HG03066 (cell line): ENCODE measurements at regions not wholly inside any gene's neighbourhood (a gene's known extent, or its start where the extent isn't known, plus 50 kb on each side); places are given as distances from the start of the nearest gene placed in this dataset.
A peak's percentile ranks its signal among the peaks of the same experiment; 100 is the strongest.
"Not testable (repeated sequence)": the region's sequence is repeated elsewhere in the genome, so short reads cannot be mapped to it uniquely, and the experiment has no call there.

Source experiments
- ATAC-seq: cut with Tn5 transposase; IDR thresholded peaks from one replicate; pipeline ENCODE4 v1.9.1; 2021; ENCODE audit warnings: low read depth; ENCODE audit not compliant: unreplicated experiment

DNA sequence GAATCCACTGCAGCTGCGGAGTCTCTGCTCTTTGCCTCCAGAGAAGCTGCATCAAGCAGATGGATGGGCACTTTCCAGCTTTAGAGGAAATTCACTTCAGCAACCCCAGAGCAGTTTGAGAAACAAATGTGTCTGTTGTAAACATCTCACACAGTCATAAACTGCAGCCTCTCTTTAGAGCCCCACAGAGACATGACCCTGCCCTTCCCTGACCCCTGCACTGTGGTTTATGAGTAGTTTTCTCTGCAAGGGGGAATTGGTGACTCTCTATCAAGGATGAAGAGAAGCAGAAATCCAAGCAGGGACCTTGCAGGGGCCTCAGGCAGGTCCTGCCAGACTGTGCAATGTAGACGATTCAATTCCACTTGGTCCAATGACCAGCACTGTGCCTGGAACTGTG is 160.2 kb downstream of the SH2D4B start:
- ATAC-seq, result no peak

DNA sequence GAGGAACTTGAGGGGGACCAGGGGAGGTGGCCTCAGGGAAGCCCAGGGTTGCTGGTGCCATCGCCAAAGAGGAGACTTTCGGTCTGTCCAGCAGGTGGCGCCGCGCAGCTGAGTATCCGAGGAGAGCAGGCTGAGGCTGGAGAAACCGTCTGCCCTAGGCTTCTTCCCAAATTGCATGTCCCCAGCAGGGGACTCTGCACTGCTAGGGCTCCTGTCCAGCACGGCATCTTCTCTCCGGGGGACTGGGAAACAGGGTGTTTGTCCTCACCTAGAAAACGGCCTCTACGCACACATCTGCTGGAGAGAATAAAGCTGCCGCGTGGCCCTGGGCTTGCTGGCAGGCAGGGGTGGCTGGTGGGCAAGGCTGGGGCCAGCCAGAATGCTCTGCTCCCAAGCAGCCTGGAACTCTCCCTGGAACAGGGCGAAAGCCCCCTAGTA is 161.9 kb downstream of the SH2D4B start:
- ATAC-seq, result peak; percentile 89

DNA sequence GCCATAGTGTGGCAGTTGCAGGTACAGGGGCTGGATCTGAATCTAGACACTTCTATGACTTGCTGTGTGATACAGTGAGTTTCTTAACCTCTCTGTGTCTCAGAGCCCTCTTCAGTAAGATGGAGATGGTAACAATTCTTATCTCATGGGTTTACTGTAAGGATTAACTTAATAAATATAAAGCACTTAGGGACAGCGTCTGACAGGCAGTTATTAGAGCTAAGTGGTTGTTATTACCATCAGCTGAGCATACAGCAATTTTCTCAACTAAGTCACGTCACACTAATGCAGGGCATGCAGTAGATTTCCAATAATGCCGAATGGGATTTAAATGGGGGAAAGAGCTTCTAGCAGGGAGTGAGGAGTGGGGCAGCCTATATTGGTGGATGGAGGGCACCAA is 162.6 kb downstream of the SH2D4B start:
- no peak for ATAC-seq

DNA sequence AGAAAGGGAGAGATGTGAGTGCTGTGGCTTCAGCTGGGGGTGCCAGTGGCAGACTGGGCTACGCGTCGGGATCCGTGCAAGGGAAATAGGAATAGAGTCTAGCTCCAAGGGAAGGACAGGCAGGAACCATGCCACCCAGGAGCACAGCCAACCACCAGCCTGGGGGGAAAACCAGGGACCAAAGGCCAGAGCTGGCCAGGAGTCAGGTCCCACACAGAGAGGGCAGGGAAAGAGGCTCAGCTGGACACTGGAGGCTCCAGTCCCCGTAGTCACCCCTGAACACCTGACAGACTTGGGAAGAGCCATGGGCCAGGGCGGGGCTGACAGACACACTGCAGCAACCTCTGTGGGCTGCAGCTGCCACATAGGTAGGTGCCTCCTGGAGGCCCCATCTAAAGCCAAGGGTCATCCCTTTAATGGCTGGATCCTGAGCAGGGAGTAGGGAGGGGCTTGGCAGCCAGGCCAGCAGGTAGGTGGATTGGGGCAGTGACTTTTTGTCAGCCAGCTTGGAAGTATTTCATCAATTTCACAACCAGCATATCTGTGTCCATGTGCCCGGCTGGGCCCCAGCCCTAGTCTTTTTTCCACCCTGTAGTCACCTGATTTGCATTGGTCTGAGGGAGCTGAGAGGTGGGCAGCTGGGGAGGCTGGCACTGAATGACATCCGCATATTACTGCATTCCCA is 163.2 kb downstream of the SH2D4B start:
- no peak for ATAC-seq

DNA sequence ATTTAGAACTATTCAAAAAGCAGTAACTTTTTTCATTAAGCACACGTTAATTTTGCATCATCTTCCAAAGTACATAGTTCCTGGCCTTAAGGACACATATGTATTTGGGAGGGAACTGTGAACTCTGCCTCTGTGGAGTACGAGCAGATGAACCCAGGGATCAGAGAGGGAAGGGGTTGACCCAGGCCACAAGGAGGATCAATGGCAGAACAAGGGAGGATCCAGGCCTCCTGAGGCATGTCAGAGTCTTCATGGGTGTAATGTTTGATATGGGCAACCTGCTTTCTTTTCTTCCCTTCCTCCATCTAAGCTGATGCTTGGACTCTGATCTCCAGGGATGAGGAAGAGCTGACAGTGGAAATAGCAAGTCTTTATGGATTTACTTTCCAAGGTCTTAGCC is 164.0 kb downstream of the SH2D4B start:
- no peak for ATAC-seq

DNA sequence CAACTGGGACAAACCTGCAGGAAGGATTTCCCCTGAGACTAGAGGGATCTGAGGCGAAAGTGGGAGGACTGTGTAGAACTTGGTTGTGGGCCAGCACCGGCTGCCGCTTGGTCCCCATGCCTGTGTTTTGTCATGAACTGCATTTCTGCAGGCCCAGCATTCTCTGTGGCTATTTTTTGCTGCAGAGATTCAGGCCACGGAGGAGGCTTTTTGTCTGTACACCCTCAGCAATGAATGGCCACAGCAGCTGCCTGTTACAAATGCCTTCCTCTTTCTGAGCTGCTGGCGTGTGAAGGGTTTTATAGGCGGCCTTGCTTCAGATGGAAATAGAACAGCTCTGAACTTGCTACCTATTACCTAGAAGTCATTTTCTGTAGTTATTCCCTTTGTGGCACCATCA is 164.4 kb downstream of the SH2D4B start:
- no peak for ATAC-seq

DNA sequence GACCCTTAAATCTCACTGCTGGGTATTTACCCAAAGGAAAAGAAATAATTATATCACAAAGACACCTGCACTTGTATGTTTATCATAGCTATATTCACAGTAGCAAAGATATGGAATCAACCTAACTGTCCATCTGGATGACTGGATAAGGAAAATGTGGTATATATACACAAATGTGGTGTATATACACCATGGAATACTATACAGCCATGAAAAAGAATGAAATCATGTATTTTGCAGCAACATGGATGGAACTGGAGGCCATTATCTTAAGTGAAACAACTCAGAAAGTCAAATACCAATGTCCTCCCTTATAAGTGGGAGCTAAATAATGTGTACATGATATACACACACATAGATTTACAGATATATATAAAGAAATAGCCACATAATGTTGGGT is 168.2 kb downstream of the SH2D4B start:
- ATAC-seq, result no peak

DNA sequence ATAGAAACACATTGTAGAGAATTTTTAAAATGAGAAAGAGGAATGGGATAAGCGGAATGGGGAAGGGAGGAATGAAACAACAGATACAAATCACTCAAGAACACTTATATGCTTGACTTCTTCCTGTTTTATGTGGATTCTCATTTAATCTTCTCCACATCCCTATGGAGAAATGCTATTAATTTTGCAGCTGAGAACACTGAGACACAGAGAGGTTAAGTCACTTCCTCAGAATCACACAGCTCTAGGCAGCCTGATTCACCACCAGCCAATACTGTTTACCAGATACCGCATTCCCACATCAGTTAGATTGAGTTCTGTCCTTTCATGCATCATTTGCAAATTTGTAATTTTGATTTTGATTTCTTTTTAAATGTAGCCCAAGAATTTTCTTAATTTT is 170.5 kb downstream of the SH2D4B start:
- no peak for ATAC-seq

DNA sequence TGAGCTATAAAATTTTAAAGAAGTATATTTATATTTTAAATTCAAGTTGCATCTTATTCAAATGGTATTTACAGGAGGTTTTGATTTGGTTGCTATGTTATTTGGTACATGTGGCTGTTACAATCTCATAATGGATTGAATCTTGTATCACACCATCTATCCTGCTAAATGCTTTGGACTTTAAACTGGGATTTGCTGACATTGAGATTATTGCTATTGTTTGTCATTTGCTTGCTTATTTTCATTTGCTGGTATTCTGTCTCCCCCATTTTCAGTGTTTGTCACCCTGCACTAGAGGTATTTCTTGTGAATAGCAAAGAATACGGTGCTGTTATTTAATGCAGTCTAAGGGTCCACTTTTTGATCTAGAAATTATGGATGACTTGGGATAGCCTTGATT is 171.1 kb downstream of the SH2D4B start:
- no peak for ATAC-seq

DNA sequence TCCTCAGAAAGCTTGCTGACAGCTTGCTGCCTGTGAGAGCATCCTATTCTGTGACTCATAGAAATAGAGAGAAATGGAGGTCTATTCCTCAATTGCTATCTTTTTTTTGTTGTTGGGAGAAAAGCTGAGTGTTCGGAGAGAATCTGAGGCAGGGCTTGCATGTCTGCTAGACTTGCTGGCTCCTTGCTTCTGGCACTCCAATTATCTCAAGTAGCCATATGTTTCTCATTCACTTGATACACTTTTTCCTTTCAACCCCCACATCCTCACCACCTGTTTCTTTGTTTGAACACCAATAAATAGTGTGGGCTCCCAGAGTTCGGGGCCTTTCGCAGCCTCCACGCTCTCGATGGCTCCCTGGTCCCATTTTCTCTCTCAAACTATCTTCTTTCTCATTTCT is 172.2 kb downstream of the SH2D4B start:
- ATAC-seq, result no peak

DNA sequence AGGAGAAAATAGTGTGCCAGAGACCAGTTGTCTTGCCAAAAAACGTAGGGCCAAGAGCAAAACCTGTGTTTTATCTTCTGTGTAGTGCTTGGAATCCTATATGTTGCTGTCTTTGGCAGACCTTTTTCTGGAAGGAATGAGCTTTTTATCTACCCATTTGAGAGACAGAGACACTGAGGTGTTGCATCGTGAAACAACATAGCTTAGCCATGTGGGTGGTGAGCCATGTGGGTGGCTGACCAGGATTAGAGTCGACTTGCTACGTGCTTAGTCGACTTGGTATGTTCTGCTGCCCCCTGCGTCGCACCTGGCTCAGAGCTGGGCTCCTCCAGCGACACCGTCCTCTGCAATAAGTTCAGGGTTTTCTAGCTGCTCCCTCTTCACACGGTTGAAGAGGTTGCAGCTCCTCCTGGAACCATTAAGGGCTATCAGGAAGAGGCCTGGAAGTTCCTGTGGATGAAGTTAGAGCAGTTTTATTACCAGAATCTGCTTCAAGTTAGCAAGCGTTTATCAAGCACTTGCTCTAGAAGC is 175.8 kb downstream of the SH2D4B start:
- ATAC-seq, result no peak

DNA sequence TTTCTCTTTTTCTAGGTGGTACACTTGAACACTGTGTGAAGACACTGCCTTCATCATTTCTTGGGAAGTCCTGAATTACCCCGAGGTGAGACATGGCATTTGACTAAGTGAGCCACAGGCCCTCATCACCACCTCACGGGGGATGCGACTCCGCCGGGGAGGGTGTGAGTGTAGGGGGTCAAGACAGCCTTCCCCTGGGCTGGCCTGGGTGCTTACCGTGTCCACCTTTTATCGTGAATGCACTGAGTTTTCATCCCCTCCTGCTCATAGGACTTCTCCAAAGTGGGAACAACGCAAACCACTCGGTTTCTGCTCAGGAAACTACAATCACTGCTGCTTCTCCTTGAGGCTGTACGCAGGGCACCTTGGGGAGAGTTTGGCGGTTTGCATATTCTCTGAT is 176.9 kb downstream of the SH2D4B start:
- no peak for ATAC-seq

DNA sequence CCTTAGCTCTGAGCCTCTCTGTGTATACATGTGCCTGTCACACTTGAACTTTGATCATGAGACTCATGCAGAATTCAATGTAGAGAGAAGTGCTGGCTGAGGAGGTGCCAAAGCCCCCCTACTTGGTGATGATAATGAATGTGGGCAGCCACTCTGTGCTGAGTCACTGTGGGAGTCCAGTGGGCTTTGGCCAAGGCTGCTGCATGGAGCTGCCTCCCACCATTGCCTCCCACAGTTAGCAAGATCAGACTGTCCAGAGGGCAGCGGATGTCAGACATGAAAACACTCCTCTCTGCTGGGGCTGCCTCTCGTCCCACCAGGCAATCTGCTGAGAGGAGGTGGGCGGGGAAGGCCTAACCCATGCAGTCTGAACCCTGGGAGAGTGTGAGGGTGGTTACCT is 180.3 kb downstream of the SH2D4B start:
- no peak for ATAC-seq

DNA sequence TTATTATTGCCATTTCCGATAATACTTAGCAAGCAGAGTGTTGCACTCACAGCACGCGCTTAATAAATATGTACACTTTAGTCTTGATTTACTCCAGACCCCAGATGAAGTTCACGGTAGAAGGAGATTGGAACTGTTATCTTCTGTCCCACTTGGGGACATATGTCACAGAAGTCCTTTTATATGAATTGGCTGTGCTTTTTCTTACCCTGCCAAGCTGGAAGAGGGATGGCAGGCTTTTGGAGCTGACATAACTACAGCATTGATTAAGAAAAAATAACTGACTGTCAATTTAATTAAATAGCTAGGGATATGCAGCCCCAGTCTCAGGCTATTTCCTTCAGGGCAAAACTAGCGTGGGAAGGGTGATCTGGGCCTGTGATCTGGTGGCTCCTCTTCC is 182.2 kb downstream of the SH2D4B start:
- no peak for ATAC-seq

DNA sequence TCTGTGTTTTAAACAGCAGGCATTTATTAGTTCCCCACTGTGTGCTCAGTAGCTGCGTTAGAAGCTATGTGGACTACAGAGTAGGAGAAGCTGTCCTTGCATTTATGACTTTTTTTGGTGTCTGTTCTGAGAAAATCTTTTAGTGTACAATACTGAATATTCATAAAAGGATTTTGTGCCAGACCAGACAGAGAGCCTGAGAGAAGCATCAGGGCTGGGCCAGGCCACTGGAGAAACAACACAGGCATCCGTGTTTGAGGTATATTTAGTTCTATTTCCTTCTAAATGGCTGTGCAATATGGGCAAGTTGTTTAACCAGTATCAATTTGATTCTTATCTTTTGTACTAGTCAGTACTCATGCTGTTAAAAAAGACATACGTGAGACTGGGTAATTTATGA is 182.8 kb downstream of the SH2D4B start:
- no peak for ATAC-seq

DNA sequence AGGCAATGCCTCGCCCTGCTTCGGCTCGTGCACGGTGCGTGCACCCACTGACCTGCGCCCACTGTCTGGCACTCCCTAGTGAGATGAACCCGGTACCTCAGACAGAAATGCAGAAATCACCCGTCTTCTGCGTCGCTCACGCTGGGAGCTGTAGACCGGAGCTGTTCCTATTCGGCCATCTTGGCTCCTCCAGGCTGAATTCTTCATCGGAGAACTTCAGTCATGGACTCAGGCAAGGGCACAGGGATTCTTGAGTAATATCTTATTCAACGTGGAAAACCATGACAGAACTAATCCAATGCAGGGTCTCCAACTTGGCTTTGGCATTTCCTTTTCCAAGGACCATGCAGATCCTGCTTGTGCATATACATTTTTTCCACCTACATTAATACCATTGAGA is 190.7 kb downstream of the SH2D4B start:
- not testable (repeated sequence) for ATAC-seq

DNA sequence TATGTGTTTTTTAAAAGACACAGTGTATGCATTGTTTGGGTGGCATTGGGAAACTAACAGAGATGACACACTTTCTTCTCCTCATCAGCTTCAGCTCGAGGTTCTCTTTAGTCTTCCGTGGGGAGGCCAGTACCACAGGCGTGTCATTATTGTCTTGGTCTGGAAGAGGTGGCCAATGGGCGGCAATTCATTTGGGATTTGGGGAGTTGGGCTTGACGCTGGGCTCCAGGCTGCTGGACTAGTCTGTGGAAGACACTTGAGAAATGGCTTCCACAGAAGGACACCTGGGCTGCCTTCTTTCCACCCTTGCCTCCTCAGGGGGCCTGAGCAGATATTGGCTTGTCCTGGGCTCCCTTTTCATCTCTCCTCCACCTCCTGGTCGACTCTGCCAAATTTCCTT is 192.2 kb downstream of the SH2D4B start:
- no peak for ATAC-seq

DNA sequence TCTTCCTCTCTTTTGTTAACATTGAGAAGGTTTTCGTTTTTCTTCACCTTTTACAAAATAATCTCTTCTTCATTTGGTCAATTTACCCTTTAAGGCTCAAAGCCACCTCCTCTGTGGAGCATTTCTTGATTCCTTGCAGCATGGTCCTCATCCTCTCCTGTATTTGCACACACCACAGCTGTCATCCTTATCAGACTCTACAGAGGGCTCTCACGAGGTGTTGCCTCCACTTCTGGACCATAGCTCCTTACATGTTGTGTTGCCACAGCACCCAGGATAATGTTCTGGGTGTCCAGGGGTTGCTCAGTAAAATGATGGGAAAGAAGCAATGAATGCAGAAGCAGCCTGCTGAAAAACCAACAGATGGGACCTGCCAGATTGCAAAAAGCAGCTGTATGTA is 192.8 kb downstream of the SH2D4B start:
- ATAC-seq, result no peak

DNA sequence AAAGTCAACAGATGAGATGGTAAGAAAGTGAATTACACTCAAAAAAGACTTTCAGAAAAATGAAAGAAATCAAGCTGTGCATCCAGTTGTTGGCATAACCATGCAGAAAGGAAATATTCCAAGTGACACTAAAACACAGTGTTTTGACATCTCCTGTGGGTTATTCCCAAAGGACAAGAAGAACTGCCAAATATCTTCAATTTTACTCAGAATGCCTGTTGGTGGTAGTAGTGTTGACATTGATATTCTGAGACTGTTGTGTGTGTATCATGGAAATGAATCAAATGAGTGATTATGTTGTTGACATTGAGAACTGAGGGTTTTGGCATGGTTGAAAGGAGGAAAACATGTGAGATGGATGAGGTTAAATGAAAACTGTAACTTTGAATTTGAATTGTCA is 196.9 kb downstream of the SH2D4B start:
- ATAC-seq, result no peak

DNA sequence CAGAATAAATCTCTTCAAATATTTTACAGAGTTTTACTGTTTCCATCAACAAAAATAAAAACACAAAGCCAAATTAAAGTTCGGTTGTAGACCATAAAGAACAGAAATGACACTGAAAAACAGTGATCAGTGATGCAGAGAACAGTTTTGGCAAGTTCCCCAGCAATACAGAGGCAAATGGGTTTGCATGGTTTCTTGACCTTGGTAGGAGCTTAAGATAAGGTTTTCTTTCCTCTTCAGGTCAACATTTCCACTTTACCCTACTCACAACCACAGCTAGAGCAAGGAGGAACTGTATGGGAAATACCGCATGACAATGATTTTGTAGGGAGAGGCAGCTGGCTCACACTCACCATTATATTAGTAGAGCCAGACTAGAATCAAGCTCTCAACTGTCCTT is 199.5 kb downstream of the SH2D4B start:
- no peak for ATAC-seq

DNA sequence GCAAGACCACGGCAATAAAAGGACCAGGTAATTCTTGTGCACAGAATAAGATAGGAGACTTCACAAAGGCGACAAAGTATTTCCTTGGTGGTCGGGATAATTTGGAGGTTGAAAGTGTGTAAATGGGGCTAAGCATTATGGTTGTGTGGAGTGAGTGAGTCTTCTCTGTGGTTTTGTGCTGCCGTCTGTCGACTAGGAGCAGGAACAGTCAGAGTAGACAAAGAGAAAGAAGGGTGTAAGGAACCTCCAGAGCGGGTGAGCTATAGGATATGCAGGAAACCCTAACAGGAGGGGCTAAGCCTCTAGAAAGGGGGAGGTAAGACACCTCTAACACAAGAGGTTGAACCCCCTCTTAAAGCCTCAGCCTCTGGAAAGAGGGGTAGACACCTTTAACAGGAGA is 201.6 kb downstream of the SH2D4B start:
- ATAC-seq, result no peak

DNA sequence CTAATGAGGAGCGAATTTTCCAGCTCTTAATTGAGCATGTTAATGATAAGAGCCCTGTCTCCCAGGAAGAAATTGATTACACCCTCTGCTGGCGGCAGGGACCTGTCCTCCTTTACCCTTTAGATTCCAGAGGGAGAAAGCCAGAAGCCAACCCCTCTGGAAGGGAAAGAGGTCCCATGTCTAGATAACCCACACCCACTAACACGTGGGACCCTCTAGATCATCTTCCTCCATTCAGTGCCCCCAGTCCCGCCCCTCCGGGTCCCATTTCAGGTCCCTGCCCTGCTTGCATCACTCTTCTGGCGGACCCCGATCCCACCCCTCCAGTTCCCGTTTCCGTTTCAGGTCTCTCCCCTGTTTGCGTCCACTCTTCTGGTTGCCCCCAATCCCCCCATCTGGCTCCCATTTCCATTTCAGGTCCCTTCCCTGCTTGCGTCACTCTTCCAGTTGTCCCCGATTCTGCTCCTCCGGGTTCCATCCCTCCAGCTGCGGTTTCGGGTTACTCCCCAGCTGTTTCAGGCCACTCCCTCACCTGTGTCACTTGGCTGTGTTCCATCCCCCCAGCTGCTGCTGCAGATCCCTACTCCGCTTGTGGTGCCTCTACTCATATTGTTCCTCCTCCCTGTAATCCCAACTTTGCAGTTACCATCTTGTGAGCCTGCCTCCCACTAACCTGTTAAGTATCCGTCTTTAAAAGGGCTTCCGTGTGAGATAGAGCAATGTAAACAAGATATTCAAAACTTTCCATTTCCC is 202.4 kb downstream of the SH2D4B start:
- ATAC-seq, result no peak
